IMR-90 (cell line): ENCODE measurements at regions not wholly inside any gene's neighbourhood (a gene's known extent, or its start where the extent isn't known, plus 50 kb on each side); places are given as distances from the start of the nearest gene placed in this dataset.
"Not testable (repeated sequence)": the region's sequence is repeated elsewhere in the genome, so short reads cannot be mapped to it uniquely, and the experiment has no call there.

Experiments used
- CEBPB ChIP-seq: IDR thresholded peaks from 2 replicates; pipeline ENCODE4 v1.6.1; 2012; ENCODE audit warnings: low read depth, low read length, improper control_type of control experiment
- CTCF ChIP-seq: conservative IDR thresholded peaks from 2 replicates; pipeline ENCODE4 v1.5.1; 2012; ENCODE audit warnings: mild to moderate bottlenecking, low read depth, low read length, improper control_type of control experiment
- POLR2A ChIP-seq: IDR thresholded peaks from 2 replicates; pipeline ENCODE4 v1.6.1; 2012; ENCODE audit warnings: mild to moderate bottlenecking, low read depth, low read length

- TF ChIP-seq CTCF, CEBPB, POLR2A: not testable (repeated sequence)
Observed at GRCh38 chr9:117851836-117852461, 147.7 kb downstream of the TLR4 start.
